HG03066 (cell line): ENCODE measurements at regions not wholly inside any gene's neighbourhood (a gene's known extent, or its start where the extent isn't known, plus 50 kb on each side); places are given as distances from the start of the nearest gene placed in this dataset.

Experiments
- ATAC-seq: cut with Tn5 transposase; IDR thresholded peaks from one replicate; pipeline ENCODE4 v1.9.1; 2021; ENCODE audit warnings: low read depth; ENCODE audit not compliant: unreplicated experiment

GRCh38 chr20:60976913-60977312 is 275.1 kb upstream of the CDH4 start:
- no peak for ATAC-seq

GRCh38 chr20:60977901-60978300 is 274.2 kb upstream of the CDH4 start:
- ATAC-seq = no peak

DNA sequence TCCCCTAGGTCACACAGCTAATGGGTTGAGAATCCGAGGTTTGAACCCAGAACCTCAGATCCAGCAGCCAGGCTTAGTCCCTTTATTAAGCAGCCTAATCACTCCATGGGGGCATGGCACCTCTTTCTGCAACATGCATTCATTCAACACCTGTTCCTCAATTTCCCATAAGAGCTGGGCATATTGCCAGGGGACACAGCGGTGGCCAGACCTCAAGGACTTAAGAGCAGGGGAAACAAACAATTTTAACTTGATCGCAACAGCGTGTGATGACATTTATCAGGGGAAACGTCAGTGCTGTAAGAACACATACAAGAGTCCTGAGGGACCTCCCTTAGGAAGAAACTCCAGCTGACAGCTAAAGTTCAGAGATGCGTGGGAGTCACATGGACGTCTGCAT is 267.4 kb upstream of the CDH4 start:
- no peak for ATAC-seq

DNA sequence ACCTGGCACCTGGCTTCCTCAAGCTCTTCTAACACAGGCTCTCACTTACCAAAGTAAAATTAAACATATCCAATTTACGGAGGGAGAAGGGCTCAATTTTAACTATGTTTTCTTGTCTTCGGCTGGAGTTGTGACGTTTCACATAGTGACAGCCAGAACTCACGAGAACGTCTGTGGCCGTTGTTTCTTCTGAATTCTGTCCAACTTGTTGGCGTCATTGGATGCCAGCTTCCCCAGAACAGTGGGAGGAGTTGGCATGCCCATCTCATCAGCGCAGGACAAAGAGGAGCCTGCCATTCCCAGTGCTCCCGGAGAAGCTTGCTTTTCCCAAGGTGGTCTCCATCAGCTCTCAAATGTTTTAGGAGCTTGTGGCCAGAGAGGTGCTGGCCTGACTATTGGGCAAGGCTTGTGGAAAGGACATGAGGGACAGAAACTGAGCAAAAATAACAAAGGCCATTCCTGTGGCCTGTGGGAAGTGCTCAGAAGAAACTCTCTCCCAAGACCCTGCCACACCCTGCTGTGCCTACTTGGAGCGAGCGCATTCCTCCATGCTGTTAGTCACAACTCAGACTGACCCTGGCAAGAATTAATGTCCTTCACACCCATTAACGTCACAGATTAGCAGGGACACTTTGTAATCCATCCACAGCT is 265.4 kb upstream of the CDH4 start:
- no peak for ATAC-seq

DNA sequence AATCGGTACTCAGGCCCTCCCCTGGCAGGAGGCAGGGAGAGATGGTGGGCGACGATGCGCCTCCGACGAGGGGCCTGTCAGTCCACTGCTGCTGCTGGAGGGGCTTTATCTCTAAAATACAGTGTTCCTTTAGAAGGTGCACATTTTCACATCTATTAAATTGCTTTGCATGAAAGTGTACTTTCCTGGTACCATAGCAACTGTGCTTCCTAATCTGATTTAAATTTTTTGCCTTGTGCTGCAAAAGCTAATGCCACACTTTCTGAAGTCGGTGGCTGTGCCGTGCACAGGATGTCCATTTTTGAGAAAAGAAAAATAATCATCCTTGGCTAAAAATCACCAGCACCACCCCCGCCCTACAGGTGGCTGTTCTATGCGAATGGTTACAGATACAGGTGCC is 262.0 kb upstream of the CDH4 start:
- no peak for ATAC-seq

GRCh38 chr20:60990643-60991042 is 261.4 kb upstream of the CDH4 start:
- no peak for ATAC-seq

DNA sequence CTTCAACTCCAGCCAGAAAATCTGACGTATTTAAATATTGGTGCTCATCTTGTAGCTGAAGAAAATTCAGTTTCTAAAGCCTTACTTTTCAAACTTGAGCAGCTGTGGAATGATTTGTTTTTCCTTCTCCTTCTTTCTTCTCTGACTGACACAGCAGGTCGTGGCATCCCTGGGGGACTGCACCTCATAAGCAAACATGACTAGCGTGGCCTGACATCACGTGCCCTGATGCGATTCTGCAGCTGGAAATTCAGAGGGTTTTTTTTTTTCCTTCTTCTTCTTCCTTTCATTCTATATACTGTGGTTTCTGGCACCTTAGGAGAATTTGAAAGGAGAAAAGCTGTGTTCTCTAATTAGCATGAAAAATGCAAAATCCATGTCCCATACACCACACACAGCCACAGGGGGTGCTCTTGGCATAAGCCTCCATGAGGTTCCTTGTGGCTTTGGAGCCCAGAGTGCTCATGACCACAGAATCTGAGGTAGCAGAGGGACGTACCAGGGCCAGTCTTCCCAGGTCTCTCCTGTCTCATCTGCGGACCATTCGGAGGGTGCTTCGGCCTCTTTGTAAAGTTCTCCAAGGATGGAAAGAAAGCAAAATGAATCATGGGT is 258.5 kb upstream of the CDH4 start:
- ATAC-seq = no peak

- ATAC-seq = no peak
These were observed 252.8 kb upstream of the CDH4 start for GRCh38 chr20:60999250-60999649.

DNA sequence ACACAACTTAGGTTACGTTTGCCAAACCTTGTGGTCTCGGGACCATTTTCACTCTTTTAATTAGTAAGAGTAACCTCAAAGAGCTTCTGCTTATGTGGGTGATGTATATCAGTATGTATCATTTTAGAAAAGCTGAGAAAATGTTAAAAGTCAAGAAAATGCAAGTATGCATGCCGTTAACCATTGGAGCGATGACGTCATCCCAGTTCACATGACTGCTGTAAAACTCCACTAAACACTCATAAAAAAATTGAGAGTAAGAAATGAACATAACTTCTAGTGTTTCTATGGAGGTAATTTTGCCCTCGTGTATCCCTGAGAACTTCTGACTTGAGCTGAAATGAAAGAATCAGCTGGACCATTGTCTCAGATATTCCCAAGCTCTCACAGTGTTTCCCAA is 250.0 kb upstream of the CDH4 start:
- no peak for ATAC-seq

GRCh38 chr20:61014491-61014890 is 237.6 kb upstream of the CDH4 start:
- ATAC-seq = no peak

GRCh38 chr20:61015602-61016001 is 236.5 kb upstream of the CDH4 start:
- ATAC-seq = no peak

- ATAC-seq = no peak
These were observed 232.7 kb upstream of the CDH4 start for GRCh38 chr20:61019322-61019721.

GRCh38 chr20:61023612-61024011 is 228.4 kb upstream of the CDH4 start:
- no peak for ATAC-seq

DNA sequence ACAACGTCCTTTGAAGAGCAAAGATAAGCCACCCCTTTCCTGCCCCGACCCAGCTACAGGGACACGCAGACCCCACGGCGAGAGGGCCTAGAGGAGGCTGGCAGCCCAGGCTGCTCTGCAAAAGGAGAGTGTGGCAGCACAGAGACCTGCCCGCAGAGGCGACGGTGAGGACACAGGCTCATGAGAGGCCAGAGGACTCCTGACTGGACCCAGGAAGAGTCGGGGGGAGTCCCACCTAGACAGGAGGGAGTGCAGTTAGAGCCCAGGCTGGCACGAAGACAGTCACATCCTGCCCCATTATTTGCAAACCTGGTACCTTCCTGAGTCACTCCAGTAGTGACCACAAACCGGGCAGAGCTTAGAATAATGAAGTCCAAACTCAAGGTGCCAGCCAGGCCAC is 227.7 kb upstream of the CDH4 start:
- ATAC-seq = no peak

- ATAC-seq = no peak
These were observed 226.5 kb upstream of the CDH4 start for GRCh38 chr20:61025536-61025935.

DNA sequence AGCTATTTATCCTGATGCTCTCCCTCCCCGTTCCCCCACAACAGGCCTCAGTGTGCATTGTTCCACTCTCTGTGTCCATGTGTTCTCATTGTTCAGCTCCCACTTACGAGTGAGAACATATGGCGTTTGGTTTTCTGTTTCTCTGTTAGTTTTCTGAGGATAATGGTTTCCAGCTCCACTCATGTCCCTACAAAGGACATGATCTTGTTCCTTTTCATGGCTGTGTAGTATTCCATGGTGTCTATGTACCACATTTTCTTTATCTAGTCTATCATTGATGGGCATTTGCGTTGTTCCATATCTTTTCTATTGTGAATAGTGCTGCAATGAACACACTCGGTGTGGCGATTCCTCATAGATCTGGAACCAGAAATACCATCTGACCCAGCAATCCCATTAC is 225.9 kb upstream of the CDH4 start:
- ATAC-seq = no peak

- ATAC-seq = no peak
These were observed 225.3 kb upstream of the CDH4 start for GRCh38 chr20:61026731-61027130.

GRCh38 chr20:61027218-61027617 is 224.8 kb upstream of the CDH4 start:
- no peak for ATAC-seq

- no peak for ATAC-seq
These were observed 221.9 kb upstream of the CDH4 start for GRCh38 chr20:61030130-61030529.

DNA sequence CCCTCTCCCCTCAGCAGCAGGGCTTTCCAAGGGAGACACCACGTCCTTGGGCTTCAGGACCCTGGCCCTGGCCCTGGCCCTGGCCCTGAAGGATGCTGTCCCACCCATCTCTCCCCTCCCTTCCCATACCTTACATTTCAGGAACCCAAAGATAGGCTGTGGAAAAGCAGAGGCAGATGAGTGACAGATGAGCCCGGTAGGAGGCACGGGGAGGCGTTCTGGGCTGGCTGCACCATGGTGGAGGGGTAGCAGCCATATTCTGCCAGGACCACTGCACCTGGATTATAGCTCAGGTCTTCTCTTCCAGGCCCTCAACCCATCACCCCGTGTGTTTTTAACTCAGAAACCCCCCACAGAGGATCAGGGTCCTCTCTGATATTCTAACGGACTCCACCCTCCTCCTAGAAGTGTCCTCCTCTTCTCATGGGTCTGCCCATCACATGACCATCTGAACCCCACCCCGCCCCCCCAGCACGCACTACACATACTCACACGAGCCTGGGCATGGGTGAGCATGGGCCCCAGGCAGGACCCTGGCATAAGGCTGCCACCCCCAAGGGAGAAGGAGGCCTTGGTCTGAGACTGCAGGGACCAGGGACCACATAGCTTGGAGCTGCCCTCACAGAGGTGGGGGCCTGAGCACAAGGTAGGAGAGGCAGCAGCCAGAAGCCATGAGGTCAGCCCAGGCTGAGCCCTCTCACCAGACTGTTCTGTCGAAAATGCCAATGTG is 220.8 kb upstream of the CDH4 start:
- no peak for ATAC-seq

GRCh38 chr20:61037498-61037897 is 214.6 kb upstream of the CDH4 start:
- no peak for ATAC-seq

- no peak for ATAC-seq
These were observed 210.6 kb upstream of the CDH4 start for GRCh38 chr20:61041481-61041880.
